GM23248 (cell line): ENCODE measurements at regions not wholly inside any gene's neighbourhood (a gene's known extent, or its start where the extent isn't known, plus 50 kb on each side); places are given as distances from the start of the nearest gene placed in this dataset.

ENCODE experiments used
- EZH2 ChIP-seq: fragments of 200-600 bp; sonication (generic); IDR thresholded peaks from 2 replicates; pipeline ENCODE4 v1.6.1; 2018; ENCODE audit warnings: antibody characterized with exemption, mild to moderate bottlenecking; ENCODE audit not compliant: insufficient read depth, poor library complexity, severe bottlenecking
- EZH2phosphoT487 ChIP-seq: fragments of 200-600 bp; sonication (generic); IDR thresholded peaks from 2 replicates; pipeline ENCODE4 v1.6.1; 2018; ENCODE audit warnings: antibody characterized with exemption, moderate library complexity, mild to moderate bottlenecking, low read depth; ENCODE audit not compliant: insufficient read depth

GRCh38 chrX:10884246-10884645 is 226.9 kb upstream of the HCCS start:
- TF ChIP-seq EZH2phosphoT487 = no peak
- no peak for TF ChIP-seq EZH2
